ENCODE measurements at regions not wholly inside any gene's neighbourhood (a gene's known extent, or its start where the extent isn't known, plus 50 kb on each side); places are given as distances from the start of the nearest gene placed in this dataset.
"Not testable (repeated sequence)": the region's sequence is repeated elsewhere in the genome, so short reads cannot be mapped to it uniquely, and the experiment has no call there.

- DNase-seq, result no peak
These were observed 139.6 kb downstream of the FOXD2 start for GRCh38 chr1:47577303-47578025.

- DNase-seq, result no peak
These were observed 140.3 kb downstream of the FOXD2 start for GRCh38 chr1:47578026-47578720.

DNA sequence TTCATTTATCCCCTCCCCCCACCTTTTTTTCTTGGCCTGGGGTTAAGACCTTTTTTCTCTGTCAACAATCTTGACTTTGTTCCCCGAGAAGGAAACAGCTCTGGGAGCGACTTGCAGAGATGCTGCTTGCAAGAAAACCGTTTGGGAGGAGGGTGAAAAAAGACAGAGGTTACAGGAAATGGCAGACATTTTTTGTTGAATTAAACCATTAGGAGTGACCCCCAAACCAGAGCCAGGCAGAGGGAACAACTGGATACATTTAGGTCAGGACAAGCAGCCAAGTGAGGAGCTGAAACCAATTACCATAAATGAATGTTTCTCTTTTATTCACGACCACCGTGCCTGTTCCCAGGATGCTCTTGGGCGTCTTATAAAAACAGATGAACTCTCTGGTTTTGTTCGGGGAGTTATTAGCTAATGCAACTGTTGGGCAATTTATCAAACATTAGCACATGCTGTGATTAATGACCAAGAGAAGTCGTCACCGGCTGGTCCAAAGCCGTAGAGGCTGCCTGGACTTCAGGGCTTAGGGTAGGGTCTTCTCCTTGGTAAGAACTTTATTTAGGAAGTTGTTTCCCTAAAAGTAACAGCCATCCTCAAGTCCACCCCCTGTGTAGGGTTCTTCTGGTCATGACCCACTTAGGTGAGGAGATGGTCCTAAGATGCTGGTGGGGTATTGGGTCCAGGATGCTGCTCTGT, 141.0 kb downstream of the FOXD2 start:
- no peak for DNase-seq

DNA sequence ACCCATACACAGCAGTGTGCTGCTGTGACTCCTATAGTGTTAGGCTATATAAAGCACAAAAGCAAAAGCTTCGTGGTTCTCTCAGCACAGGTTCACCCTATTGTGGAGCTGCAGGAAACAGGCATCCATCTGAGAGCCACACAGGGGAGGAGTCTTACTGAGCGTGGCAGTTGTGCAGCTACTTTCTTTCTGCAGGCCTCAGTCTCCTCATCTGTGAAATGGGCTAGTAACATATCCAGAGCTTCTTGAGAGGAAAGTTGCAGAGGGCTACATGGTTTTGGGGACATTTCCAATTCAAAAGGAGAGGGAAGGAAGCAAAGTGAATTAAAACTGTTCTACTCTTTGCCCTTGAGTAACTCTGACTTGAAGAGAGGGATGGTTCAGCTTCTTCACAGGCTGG, 142.0 kb downstream of the FOXD2 start:
- DNase-seq, result no peak

GRCh38 chr1:47580451-47580995, 142.7 kb downstream of the FOXD2 start:
- no peak for DNase-seq

DNA sequence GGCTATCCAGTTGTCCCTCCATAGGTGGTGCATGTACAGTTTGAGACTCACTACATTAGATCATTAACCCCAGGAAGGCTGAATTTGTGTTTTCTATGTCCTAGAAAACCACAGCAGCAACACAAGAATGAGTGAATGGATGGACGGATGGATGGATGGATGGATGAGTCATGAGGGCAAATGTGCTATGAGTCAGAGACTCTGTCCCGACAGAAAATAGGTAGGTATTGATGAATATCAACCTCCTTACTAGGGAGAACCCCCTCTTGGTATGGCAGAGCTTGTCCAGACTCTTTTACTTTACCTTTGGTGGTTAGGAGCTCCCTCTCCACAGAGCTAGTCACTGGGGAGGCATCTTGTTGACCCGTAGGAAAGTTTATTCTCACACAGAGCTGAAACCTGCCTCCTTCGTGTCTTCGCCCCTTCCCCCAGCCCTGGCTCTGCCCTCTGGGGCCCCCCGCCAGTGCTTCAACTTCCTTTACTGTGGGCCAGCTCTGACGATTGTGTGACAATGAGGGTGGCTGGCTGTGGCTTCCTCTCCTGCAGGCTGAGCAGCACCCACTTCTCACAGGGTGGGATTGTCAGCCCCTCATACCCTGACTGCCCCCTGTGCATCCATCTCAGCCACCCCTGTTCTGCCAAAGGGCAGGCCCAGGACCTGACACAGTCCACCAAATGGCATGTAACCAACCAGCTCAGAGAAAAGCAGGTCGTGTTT, 145.2 kb downstream of the FOXD2 start:
- no peak for DNase-seq

DNA sequence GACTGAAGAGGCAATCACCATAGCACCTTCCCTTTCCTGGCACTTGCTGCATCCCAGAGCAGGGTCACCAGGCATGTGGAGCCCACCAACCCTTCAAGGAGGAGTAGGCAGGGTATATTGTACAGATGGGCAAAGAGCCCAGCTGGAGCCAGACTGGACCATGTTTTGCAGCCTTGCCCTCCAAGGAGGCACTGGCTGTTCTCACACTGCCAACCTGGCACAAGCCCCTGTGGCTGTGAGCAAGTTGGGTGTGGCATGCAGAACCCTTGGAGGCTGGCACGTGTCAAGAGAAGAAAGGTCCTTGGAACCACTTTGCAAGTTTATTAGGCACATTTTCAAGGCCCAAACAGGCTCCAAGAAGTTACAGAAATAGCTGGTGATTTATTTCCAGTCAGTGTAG, 146.4 kb downstream of the FOXD2 start:
- DNase-seq, result no peak

DNA sequence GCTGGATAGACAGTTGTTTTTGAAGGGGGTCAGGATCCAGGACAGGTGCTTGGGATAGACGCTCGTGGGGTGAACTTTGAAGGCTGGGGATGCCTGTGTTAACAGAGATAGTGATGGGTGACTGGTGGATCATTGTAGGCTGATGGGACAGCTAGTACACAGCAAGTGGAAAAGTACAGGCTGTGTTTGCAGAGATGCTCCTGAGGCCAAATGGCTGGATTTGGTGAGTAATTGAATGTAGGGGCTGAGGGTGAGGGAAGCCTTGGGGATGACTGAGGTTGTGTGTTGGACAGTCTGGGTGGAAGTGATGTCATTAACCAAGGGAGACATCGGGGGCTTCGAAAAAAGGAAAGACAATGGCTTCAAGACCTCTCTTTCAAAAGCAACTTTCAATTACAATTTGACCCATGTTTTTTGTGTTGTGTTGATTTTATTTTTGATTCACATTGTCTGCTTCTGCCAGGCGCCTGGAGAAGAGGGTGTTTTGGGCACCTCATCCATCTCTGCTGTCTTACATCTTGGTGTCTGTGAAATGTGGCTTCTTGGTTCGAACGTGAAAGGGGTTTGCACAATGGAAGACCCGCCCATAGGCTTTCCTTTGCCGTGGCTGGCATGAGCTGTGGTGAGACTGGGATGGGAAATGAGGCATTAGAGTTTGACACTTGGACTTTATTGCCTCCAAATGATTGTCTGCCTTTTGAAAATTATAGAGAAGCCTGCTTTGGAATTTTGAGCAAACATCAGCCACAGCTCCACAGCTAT, 147.5 kb downstream of the FOXD2 start:
- no peak for DNase-seq

GRCh38 chr1:47587891-47588582, 150.2 kb downstream of the FOXD2 start:
- no peak for DNase-seq

GRCh38 chr1:47590523-47591225, 152.8 kb downstream of the FOXD2 start:
- no peak for DNase-seq

GRCh38 chr1:47591801-47592200, 154.0 kb downstream of the FOXD2 start:
- DNase-seq, result no peak

- no peak for DNase-seq
These were observed 154.6 kb downstream of the FOXD2 start for GRCh38 chr1:47592296-47593012.

- no peak for DNase-seq
These were observed 155.2 kb downstream of the FOXD2 start for GRCh38 chr1:47593013-47593568.

DNA sequence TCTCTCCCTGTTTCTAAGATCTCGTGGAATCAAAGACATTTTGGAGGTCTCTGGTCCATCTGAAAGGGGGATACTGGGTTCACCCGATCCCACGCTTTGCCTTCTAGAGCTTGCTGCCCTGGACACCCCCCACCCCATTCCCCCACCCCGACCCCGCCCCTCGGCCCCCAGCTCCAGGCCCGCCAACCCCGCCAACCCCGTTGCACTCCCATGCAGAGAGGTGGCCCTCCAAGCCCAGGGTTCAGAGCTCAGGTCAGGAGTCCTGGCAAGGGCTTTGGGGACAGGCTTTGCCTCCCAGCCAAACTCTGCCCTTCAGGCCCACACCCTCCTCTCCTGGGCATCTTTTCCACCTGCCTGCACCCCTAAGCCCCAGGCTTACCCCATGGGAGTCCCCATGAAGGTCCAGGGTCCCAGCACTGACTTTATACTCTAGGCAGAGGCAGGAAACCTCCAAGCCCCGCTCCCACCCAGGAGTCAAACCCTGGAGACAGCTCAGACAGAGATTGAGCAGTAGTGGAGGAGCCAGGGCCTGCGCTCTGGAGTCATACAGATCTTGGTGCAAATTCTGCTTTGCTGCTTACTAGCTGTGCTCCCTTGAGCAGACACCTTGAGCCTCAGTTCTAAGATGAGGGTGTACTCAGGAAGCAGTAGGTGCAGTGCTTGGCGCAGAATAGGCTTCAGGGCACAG, 155.9 kb downstream of the FOXD2 start:
- DNase-seq, result no peak

- DNase-seq, result no peak
These were observed 156.8 kb downstream of the FOXD2 start for GRCh38 chr1:47594627-47595026.

DNA sequence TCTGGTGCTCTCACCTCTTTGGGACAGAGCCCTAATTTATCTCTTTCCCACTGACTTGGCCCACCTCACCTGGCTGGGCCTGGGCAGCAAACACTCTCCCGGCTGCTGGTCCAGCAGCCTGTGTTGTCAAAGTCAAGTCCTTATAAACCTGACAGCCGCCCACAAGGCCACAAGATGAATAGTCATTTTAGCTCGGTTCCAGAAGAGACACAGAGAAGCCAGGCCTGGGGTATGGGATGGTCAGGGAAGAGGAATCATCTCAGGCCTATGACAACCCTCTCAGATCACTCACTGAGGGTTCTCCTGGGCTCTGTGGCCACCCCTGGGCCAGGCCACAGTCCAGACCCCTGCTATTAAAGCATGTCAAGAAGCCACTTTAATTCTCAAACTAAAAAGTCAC, 158.5 kb downstream of the FOXD2 start:
- DNase-seq, result no peak

DNA sequence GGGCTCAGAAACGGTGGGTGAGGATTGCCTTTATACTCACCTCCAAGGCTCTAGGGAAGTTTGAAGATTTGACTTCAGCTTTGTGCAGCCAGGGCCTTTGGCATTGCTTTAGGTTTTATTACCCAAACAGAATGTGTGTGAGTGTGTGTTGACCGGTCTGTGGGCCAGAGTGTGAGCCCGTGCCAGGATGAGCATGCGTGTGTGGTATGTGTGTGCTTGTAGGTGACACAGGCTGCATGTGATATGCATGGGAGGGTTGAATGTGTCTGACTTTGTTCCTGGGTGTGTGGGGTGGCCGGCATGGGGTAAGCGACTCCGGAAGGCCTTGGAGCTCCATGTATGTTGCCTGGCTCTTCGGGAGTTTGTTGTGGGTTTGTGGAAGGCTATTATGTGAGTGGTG, 160.5 kb downstream of the FOXD2 start:
- DNase-seq, result no peak

GRCh38 chr1:47599777-47600176, 161.9 kb downstream of the FOXD2 start:
- no peak for DNase-seq

DNA sequence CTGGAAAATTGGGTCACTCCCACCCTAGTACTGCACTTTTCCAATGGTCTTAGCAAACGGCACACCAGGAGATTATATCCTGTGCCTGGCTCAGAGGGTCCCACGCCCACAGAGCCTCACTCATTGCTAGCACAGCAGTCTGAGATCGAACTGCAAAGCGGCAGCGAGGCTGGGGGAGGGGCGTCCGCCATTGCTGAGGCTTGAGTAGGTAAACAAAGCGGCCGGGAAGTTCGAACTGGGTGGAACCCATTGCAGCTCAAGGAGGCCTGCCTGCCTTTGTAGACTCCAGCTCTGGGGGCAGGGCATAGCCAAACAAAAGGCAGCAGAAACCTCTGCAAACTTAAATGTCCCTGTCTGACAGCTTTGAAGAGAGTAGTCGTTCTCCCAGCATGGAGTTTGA, 164.6 kb downstream of the FOXD2 start:
- DNase-seq, result not testable (repeated sequence)
